Ishikawa (cell line): ENCODE measurements at regions not wholly inside any gene's neighbourhood (a gene's known extent, or its start where the extent isn't known, plus 50 kb on each side); places are given as distances from the start of the nearest gene placed in this dataset.

Experiments
- CEBPB ChIP-seq: IDR thresholded peaks from 2 replicates; pipeline ENCODE4 v1.6.1; 2012
- CREB1 ChIP-seq: IDR thresholded peaks from 2 replicates; pipeline ENCODE4 v1.6.1; 2012; ENCODE audit warnings: low read depth
- EGR1 ChIP-seq: IDR thresholded peaks from 2 replicates; pipeline ENCODE4 v1.6.1; 2012
- EP300 ChIP-seq: IDR thresholded peaks from 2 replicates; pipeline ENCODE4 v1.6.1; 2012; ENCODE audit warnings: borderline replicate concordance
- FOXM1 ChIP-seq: IDR thresholded peaks from 2 replicates; pipeline ENCODE4 v1.6.1; 2012; ENCODE audit warnings: low read depth, borderline replicate concordance
- NFIC ChIP-seq: IDR thresholded peaks from 2 replicates; pipeline ENCODE4 v1.6.1; 2012
- RAD21 ChIP-seq: IDR thresholded peaks from 2 replicates; pipeline ENCODE4 v1.6.1; 2012; ENCODE audit warnings: low read depth
- REST ChIP-seq: IDR thresholded peaks from 2 replicates; pipeline ENCODE4 v1.6.1; 2012; ENCODE audit warnings: low read depth, mild to moderate bottlenecking
- TAF1 ChIP-seq: IDR thresholded peaks from 2 replicates; pipeline ENCODE4 v1.6.1; 2012; ENCODE audit warnings: low read depth, mild to moderate bottlenecking
- TCF12 ChIP-seq: IDR thresholded peaks from 2 replicates; pipeline ENCODE4 v1.6.1; 2012; ENCODE audit warnings: low read depth
- TEAD4 ChIP-seq: IDR thresholded peaks from 2 replicates; pipeline ENCODE4 v1.6.1; 2012
- YY1 ChIP-seq: IDR thresholded peaks from 2 replicates; pipeline ENCODE4 v1.6.1; 2012; ENCODE audit warnings: low read depth
- ZBTB7A ChIP-seq: IDR thresholded peaks from 2 replicates; pipeline ENCODE4 v1.6.1; 2012; ENCODE audit warnings: low read depth
- TF ChIP-seq, protein P1 (sequence below): IDR thresholded peaks from 2 replicates; pipeline ENCODE4 v1.6.1; 2012
- TF ChIP-seq, protein P2 (sequence below): IDR thresholded peaks from 2 replicates; pipeline ENCODE4 v1.6.1; 2012

DNA sequence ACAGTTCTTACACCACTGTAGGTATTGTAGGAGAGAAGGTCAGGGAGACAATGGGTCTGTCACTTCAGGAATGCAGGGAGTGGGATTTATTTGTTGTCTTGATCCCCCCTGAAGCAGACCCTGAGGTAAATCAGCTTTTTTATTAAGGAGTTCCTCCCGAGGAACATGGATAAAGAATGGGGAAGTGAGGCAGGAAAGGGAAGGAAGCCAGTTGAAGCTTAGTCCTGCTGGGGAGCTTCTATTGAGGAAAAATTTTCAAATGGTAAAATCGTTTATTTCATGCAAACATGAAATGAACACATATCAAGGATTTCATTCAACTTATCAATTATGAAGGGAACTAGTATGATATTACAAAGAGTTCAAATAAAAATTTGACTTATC lies 318.6 kb upstream of the PIK3R1 start:
- no peak for TF ChIP-seq CREB1
- TF ChIP-seq TCF12, result no peak
- no peak for TF ChIP-seq YY1
- TF ChIP-seq, protein P1, sequence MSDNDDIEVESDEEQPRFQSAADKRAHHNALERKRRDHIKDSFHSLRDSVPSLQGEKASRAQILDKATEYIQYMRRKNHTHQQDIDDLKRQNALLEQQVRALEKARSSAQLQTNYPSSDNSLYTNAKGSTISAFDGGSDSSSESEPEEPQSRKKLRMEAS, result no peak
- no peak for TF ChIP-seq TEAD4
- TF ChIP-seq, protein P2, sequence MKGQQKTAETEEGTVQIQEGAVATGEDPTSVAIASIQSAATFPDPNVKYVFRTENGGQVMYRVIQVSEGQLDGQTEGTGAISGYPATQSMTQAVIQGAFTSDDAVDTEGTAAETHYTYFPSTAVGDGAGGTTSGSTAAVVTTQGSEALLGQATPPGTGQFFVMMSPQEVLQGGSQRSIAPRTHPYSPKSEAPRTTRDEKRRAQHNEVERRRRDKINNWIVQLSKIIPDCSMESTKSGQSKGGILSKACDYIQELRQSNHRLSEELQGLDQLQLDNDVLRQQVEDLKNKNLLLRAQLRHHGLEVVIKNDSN, result no peak
- no peak for TF ChIP-seq NFIC
- TF ChIP-seq EP300, result no peak
- no peak for TF ChIP-seq FOXM1
- no peak for TF ChIP-seq CEBPB
- TF ChIP-seq REST, result no peak
- TF ChIP-seq TAF1, result no peak
- no peak for TF ChIP-seq RAD21
- TF ChIP-seq ZBTB7A, result no peak

GRCh38 chr5:67896311-67896929 lies 319.1 kb upstream of the PIK3R1 start:
- TF ChIP-seq TCF12, result no peak

DNA sequence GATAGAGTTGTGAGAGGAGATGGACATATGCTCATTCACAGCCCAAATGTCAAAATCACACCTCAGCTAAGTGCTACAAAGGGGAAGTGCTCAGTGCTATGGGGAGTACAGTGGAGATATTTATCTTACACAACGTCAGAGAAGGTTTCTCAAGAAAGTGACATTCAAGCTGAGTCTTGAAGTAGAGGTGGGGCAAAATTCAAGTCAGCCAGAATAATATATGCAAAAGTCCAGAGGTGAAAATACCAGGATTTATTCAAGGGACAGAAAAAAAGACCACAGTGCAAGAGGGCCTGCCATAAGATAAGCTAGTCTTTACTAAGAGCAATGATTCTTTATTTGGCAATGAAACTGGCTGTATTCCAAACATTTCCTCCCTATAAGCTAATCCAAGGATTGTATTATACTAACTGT lies 327.8 kb upstream of the PIK3R1 start:
- TF ChIP-seq NFIC (no peak), RAD21 (no peak), TAF1 (no peak), EP300 (no peak), TCF12 (no peak), CREB1 (no peak), FOXM1 (no peak), REST (no peak), TEAD4 (no peak), CEBPB (no peak), EGR1 (no peak), ZBTB7A (no peak), YY1 (no peak)
- TF ChIP-seq, protein P2, result no peak
- TF ChIP-seq, protein P1, result no peak

GRCh38 chr5:67886761-67887160 lies 328.8 kb upstream of the PIK3R1 start:
- TF ChIP-seq EGR1, result no peak
- TF ChIP-seq ZBTB7A, result no peak
- TF ChIP-seq TAF1, result no peak
- TF ChIP-seq CREB1, result no peak
- TF ChIP-seq YY1, result no peak
- TF ChIP-seq, protein P1, result no peak
- no peak for TF ChIP-seq REST
- TF ChIP-seq, protein P2, result no peak
- no peak for TF ChIP-seq FOXM1
- no peak for TF ChIP-seq TEAD4
- no peak for TF ChIP-seq EP300
- TF ChIP-seq NFIC, result no peak
- TF ChIP-seq TCF12, result no peak
- no peak for TF ChIP-seq RAD21
- no peak for TF ChIP-seq CEBPB
